CD4-positive, alpha-beta T cell (primary cell): ENCODE measurements at regions not wholly inside any gene's neighbourhood (a gene's known extent, or its start where the extent isn't known, plus 50 kb on each side); places are given as distances from the start of the nearest gene placed in this dataset.

Source experiments
- ATAC-seq: fragments of 200-7000 bp; cut with Tn5 transposase; one replicate; pipeline ENCODE4 v1.10.0; 2022; ENCODE audit warnings: mild to moderate bottlenecking; ENCODE audit not compliant: poor library complexity
- CTCF ChIA-PET: fragments of 350-600 bp; sonication (Branson Sonifier 250); formaldehyde crosslinking; loops from one replicate; lab custom pipeline; 2021; ENCODE audit warnings: antibody characterized with exemption, inconsistent platforms; lab: Charles Lee
- POLR2A ChIA-PET: fragments of 350-600 bp; sonication (Branson Sonifier 250); formaldehyde crosslinking; loops from one replicate; lab custom pipeline; 2021; ENCODE audit warnings: antibody characterized with exemption, inconsistent platforms; lab: Charles Lee
- DNase-seq, 14 experiments: peaks; one replicate each; pipeline ENCODE4 v3.0.0-alpha.2; 2013 to 2020; ENCODE audit warnings: mixed read lengths in 2 of 14
- H3K27ac ChIP-seq, 2 donors: one replicate each; pipeline versions ENCODE4 v1.5.1 to v1.7.0; 2013; ENCODE audit warnings: low read length in 2 of 2, low read depth in 1 of 2, mild to moderate bottlenecking in 1 of 2
- H3K27me3 ChIP-seq, 2 experiments: 1 replicate in 1 of 2; 2 replicates in 1 of 2; pipeline versions ENCODE4 v1.6.1 to v1.7.0; 2013; ENCODE audit warnings: low read length in 2 of 2, control low read depth in 1 of 2, mild to moderate bottlenecking in 1 of 2, moderate library complexity in 1 of 2; ENCODE audit not compliant: insufficient read depth in 2 of 2, control insufficient read depth in 1 of 2
- H3K36me3 ChIP-seq: one replicate; pipeline ENCODE4 v1.6.1; 2013; ENCODE audit warnings: low read length, control low read depth; ENCODE audit not compliant: insufficient read depth
- H3K4me1 ChIP-seq: one replicate; pipeline ENCODE4 v1.6.1; 2013; ENCODE audit warnings: low read length, control low read depth; ENCODE audit not compliant: insufficient read depth
- H3K4me3 ChIP-seq: one replicate; pipeline ENCODE4 v1.5.1; 2013; ENCODE audit warnings: mild to moderate bottlenecking, low read length, moderate library complexity
- H3K9me3 ChIP-seq, 2 experiments: 1 replicate in 1 of 2; 2 replicates in 1 of 2; pipeline versions ENCODE4 v1.6.1 to v1.7.0; 2013; ENCODE audit warnings: low read length in 2 of 2, mild to moderate bottlenecking in 2 of 2, control low read depth in 1 of 2, moderate library complexity in 1 of 2; ENCODE audit not compliant: control insufficient read depth in 1 of 2, insufficient read depth in 1 of 2
- H3K27ac Mint-ChIP-seq: one replicate; pipeline ENCODE4 v1.8.0; 2020; ENCODE audit warnings: mixed read lengths
- H3K27me3 Mint-ChIP-seq: one replicate; pipeline ENCODE4 v1.8.0; 2021; ENCODE audit warnings: mixed read lengths
- H3K36me3 Mint-ChIP-seq: one replicate; pipeline ENCODE4 v1.8.0; 2021; ENCODE audit warnings: low read depth, mixed read lengths
- H3K4me1 Mint-ChIP-seq: one replicate; pipeline ENCODE4 v1.8.0; 2021; ENCODE audit warnings: low read depth, mixed read lengths
- H3K4me3 Mint-ChIP-seq: one replicate; pipeline ENCODE4 v1.8.0; 2020; ENCODE audit warnings: mild to moderate bottlenecking, mixed read lengths
- H3K9me3 Mint-ChIP-seq: one replicate; pipeline ENCODE4 v1.8.0; 2020; ENCODE audit warnings: mixed read lengths
- CTCF ChIP-seq: fragments of 200-600 bp; IDR thresholded peaks from one replicate; pipeline ENCODE4 v1.8.0; 2022; ENCODE audit warnings: antibody characterized with exemption, mild to moderate bottlenecking
- intact Hi-C, 2 experiments: fragments of 100-400 bp; cut with DNase I in 1 of 2; cut with micrococcal nuclease in 1 of 2; formaldehyde crosslinking; loops; one replicate each; pipeline versions ENCODE4 v1.15.1 to v1.9.0; 2023 to 2025; cut with DNase I, micrococcal nuclease

- POLR2A ChIA-PET: no interaction called here
- DNase-seq: no peak
- no peaks in the 10 kb centered on the region for H3K4me1 ChIP-seq
- Mint-ChIP-seq H3K27me3 (no peaks in the 10 kb centered on the region), H3K36me3 (no peaks in the 10 kb centered on the region), H3K4me3 (no peak overlapping the region), H3K27ac (no peak overlapping the region), H3K9me3 (no peaks in the 10 kb centered on the region), H3K4me1 (no peaks in the 10 kb centered on the region)
- no peaks in the 10 kb centered on the region for H3K36me3 ChIP-seq
- no peaks in the 10 kb centered on the region for H3K27me3 ChIP-seq
- CTCF ChIA-PET: no interaction called here
- TF ChIP-seq CTCF: no peak
- intact Hi-C loops: no loop called here
- H3K27ac ChIP-seq: no peak overlapping the region
- no peak for ATAC-seq
- no peaks in the 10 kb centered on the region for H3K9me3 ChIP-seq
- no peak overlapping the region for H3K4me3 ChIP-seq
These were observed 50.9 kb upstream of the NXT1 start for GRCh38 chr20:23299673-23300050.

GRCh38 chr20:23298926-23299672, 51.5 kb upstream of the NXT1 start:
- DNase-seq (no peak), ATAC-seq (no peak)
- ChIA-PET POLR2A (no interaction called here), CTCF (no interaction called here)
- H3K4me3 Mint-ChIP-seq: no peak overlapping the region
- H3K9me3 ChIP-seq: no peaks in the 10 kb centered on the region
- H3K36me3 Mint-ChIP-seq: no peaks in the 10 kb centered on the region
- H3K4me1 ChIP-seq: no peaks in the 10 kb centered on the region
- H3K4me1 Mint-ChIP-seq: no peaks in the 10 kb centered on the region
- no peaks in the 10 kb centered on the region for H3K9me3 Mint-ChIP-seq
- TF ChIP-seq CTCF: no peak
- no peaks in the 10 kb centered on the region for H3K27me3 ChIP-seq
- no peak overlapping the region for H3K4me3 ChIP-seq
- no peaks in the 10 kb centered on the region for H3K36me3 ChIP-seq
- H3K27ac ChIP-seq: no peak overlapping the region
- intact Hi-C loops: no loop called here
- H3K27me3 Mint-ChIP-seq: no peaks in the 10 kb centered on the region
- no peak overlapping the region for H3K27ac Mint-ChIP-seq

GRCh38 chr20:23298155-23298554, 52.4 kb upstream of the NXT1 start:
- Histone ChIP-seq H3K36me3 (no peaks in the 10 kb centered on the region), H3K27me3 (no peaks in the 10 kb centered on the region), H3K4me3 (no peak overlapping the region), H3K9me3 (no peaks in the 10 kb centered on the region), H3K27ac (no peak overlapping the region), H3K4me1 (no peaks in the 10 kb centered on the region)
- Mint-ChIP-seq H3K27ac (no peak overlapping the region), H3K9me3 (no peaks in the 10 kb centered on the region), H3K36me3 (no peaks in the 10 kb centered on the region), H3K4me3 (no peak overlapping the region), H3K4me1 (no peaks in the 10 kb centered on the region), H3K27me3 (no peaks in the 10 kb centered on the region)
- intact Hi-C loops: no loop called here
- TF ChIP-seq CTCF: no peak
- no peak for DNase-seq
- ChIA-PET CTCF (no interaction called here), POLR2A (no interaction called here)
- no peak for ATAC-seq
